GM13977 (cell line): ENCODE measurements at regions not wholly inside any gene's neighbourhood (a gene's known extent, or its start where the extent isn't known, plus 50 kb on each side); places are given as distances from the start of the nearest gene placed in this dataset.
A peak's percentile ranks its signal among the peaks of the same experiment; 100 is the strongest.

Source experiments
- DNase-seq: peaks from one replicate; pipeline ENCODE4 v3.0.0; 2012; ENCODE audit warnings: low spot score
- in situ Hi-C: fragments of 300-500 bp; cut with MboI; formaldehyde crosslinking; loops from one replicate; pipeline ENCODE4 v1.12.0; 2022; ENCODE audit warnings: low sequenced_read_pairs, low pct_unique_long_range_greater_than_20kb, mixed read lengths, inconsistent platforms; ENCODE audit not compliant: unreplicated experiment
- TF ChIP-seq, protein P1 (sequence below): IDR thresholded peaks from 2 replicates; pipeline ENCODE4 v1.5.1; 2012; ENCODE audit warnings: mild to moderate bottlenecking, control low read depth; ENCODE audit not compliant: insufficient read depth; ENCODE audit errors: extremely low read depth, missing control alignments

DNA sequence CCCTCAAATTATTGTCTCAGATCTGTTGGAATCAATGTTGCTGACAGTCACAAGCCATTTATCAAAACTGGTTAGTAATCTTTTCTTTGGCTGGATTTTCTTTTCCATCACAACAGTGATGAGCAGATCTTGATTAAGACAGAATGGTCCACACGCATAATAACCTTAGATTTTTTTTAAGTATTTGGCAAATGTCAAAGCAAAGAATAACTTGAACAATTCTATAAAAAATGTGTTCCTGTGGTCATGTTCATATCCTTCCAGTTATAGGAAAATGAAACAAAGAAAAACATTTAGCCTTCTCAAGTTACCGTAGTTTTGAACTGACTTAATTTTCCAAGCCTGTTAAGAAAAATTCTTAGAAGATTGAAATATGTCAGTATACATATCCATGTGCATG is 659.9 kb upstream of the ID2 start:
- TF ChIP-seq, protein P1, sequence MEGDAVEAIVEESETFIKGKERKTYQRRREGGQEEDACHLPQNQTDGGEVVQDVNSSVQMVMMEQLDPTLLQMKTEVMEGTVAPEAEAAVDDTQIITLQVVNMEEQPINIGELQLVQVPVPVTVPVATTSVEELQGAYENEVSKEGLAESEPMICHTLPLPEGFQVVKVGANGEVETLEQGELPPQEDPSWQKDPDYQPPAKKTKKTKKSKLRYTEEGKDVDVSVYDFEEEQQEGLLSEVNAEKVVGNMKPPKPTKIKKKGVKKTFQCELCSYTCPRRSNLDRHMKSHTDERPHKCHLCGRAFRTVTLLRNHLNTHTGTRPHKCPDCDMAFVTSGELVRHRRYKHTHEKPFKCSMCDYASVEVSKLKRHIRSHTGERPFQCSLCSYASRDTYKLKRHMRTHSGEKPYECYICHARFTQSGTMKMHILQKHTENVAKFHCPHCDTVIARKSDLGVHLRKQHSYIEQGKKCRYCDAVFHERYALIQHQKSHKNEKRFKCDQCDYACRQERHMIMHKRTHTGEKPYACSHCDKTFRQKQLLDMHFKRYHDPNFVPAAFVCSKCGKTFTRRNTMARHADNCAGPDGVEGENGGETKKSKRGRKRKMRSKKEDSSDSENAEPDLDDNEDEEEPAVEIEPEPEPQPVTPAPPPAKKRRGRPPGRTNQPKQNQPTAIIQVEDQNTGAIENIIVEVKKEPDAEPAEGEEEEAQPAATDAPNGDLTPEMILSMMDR: no peak
- in situ Hi-C loops: no loop called here
- DNase-seq: no peak

DNA sequence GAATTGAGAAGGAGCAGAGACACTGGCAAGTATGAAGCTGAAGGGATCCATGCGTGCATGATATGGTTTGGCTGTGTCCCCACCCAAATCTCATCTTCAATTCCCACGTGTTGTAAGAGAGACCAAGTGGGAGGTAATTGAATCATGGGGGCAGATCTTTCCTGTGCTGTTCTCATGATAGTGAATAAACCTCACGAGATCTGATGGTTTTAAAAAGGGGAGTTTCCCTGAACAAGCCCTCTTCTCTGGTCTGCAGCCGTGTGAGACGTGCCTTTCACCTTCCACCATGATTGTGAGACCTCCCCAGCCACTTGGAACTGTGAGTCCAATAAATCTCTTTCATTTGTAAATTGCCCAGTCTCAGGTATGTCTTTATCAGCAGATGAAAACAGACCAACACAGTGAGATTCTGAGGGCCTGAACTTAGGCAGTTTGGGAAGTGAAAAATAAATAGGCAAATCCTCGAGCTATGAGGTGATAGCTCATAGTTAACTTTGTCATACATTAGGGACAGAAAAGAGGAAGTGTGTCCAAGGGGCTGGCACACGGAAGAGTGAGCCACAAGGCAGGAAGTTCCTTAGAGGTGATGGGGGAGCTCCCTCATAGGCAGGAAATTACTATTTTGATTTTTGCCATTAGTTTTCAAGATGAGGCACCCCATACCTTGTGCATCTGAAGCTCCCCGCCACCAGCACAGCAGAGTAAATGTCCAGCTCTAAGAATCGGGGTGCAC is 658.8 kb upstream of the ID2 start:
- in situ Hi-C loops: no loop called here
- DNase-seq: peak; percentile 34

DNA sequence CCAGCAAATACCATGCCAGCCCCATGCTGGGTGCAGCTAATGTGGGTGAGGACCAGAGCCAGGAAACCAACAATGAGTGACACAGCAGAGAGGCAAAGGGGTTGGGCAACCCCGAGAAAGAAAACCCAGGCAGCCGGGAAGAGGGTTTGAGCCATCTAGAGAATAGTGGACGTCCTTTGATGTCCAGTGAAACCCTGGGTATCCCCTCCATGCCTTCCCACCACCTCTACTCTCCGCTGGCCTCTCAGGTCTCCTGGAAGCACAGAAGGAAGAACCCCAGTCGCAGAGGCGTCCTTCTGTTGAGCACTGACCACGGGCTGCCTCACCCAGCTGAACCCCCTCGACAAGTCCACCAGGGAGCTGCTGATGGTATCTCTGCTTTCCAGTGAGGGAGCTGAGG is 657.4 kb upstream of the ID2 start:
- no peak for DNase-seq
- in situ Hi-C loops: no loop called here
- TF ChIP-seq, protein P1: no peak

More for the DNA sequence above, 658.8 kb upstream of the ID2 start:
- TF ChIP-seq, protein P1: no peak

DNA sequence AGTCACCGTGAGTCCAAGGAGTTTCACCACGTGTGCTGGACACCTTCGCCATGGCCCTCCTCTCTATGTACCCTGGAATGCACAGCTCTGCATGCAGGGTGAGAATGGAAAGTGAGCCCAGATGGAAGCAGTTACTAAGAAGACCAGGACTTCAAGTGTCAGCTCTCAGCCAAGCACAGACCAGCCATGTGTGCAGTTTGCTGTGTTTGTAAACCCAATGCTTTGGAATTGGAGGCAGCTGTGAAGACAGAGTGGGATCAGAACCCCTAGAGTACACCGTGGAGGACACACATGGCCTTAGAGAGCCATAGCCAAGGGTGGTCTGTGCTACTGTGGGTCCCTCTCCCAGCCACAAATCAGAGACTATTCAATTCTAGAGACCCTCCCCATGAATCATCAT is 655.5 kb upstream of the ID2 start:
- in situ Hi-C loops: no loop called here
- TF ChIP-seq, protein P1: no peak
- DNase-seq: no peak

DNA sequence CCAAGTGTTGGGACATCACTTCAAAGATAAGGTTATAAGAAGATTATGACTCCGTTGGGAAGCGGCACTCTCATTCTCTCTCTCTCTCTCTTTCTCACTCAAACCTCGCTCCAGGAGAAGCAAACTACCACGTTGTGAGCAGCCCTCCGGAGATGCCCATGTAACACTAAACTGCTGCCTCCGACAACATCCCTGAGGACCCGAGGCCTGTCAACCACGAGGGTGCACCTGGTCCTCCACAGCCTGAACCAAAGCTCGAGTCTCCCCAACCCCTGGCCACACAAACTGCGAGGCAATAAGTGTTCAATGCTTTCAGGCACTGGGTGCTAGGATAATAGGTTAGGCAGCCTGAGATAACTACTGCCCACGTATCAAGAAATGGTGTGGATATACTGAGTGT is 654.5 kb upstream of the ID2 start:
- DNase-seq: no peak
- TF ChIP-seq, protein P1: no peak

DNA sequence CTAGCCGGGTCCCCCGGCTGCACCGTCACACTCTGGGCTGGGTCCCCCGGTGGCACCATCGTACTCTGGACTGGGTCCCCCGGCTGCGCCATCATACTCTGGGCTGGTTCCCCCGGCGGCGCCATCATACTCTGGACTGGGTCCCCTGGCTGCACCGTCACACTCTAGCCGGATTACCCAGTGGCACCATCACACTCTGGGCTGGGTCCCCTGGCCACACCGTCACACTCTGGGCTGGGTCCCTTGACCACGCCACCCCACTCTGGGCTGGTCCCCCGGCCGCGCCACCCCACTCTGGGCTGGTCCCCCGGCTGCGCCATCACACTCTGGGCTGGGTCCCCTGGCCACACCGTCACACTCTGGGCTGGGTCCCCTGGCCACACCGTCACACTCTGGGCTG is 653.8 kb upstream of the ID2 start:
- in situ Hi-C loops: no loop called here
- TF ChIP-seq, protein P1: no peak
- no peak for DNase-seq

More for the DNA sequence above, 654.5 kb upstream of the ID2 start:
- in situ Hi-C loops: no loop called here
